ENCODE measurements at regions not wholly inside any gene's neighbourhood (a gene's known extent, or its start where the extent isn't known, plus 50 kb on each side); places are given as distances from the start of the nearest gene placed in this dataset.

GRCh38 chr5:99398976-99399375 is 470.2 kb upstream of the CHD1 start:
- no peak for TF ChIP-seq ESRRG (CRISPR knock-in tag; IDR thresholded peaks at IDR 0.05)
- no peak for TF ChIP-seq RARB (CRISPR knock-in tag; IDR thresholded peaks at IDR 0.05)
- TF ChIP-seq BACH2 (CRISPR knock-in tag; IDR thresholded peaks at IDR 0.05; ENCODE audit: borderline replicate concordance), result no peak
- TF ChIP-seq SNAI2 (CRISPR knock-in tag; IDR thresholded peaks at IDR 0.05), result no peak
- TF ChIP-seq ISL1 (CRISPR knock-in tag; IDR thresholded peaks at IDR 0.05), result no peak
- no peak for TF ChIP-seq PPARA (CRISPR knock-in tag; IDR thresholded peaks at IDR 0.05; ENCODE audit: borderline replicate concordance)
- TF ChIP-seq POU6F1 (CRISPR knock-in tag; IDR thresholded peaks at IDR 0.05; ENCODE audit: borderline replicate concordance, low read depth), result no peak
- TF ChIP-seq ZC3H10 (CRISPR knock-in tag; IDR thresholded peaks at IDR 0.05), result no peak
- no peak for TF ChIP-seq ZFP30 (CRISPR knock-in tag; IDR thresholded peaks at IDR 0.05)
- no peak for TF ChIP-seq PATZ1 (CRISPR knock-in tag; IDR thresholded peaks at IDR 0.05; ENCODE audit: borderline replicate concordance)
- no peak for TF ChIP-seq CREB5 (CRISPR knock-in tag; IDR thresholded peaks at IDR 0.05; ENCODE audit: low read depth)

Data from SK-N-SH treated with all-trans-retinoic acid at 6 μM for 48 hours (cell line).